Spleen (tissue), 11 donors: ENCODE measurements at regions not wholly inside any gene's neighbourhood (a gene's known extent, or its start where the extent isn't known, plus 50 kb on each side); places are given as distances from the start of the nearest gene placed in this dataset.

Experiments
- DNase-seq: peaks from one replicate; pipeline ENCODE4 v3.0.0-alpha.2; 2020
- H3K27ac ChIP-seq, 8 donors: fragments of 200-600 bp; sonication (generic) in 7 of 8; 1 replicate in 4 of 8; 2 replicates in 4 of 8; pipeline versions ENCODE4 v1.5.0 to v1.8.0; 2016 to 2021; ENCODE audit warnings: inconsistent platforms in 4 of 8, mild to moderate bottlenecking in 4 of 8, moderate library complexity in 1 of 8
- H3K27me3 ChIP-seq, 7 donors: fragments of 200-600 bp; sonication (generic) in 6 of 7; replicated peaks in 1 of 7; 1 replicate in 4 of 7; 2 replicates in 3 of 7; pipeline versions ENCODE4 v1.5.0 to v1.8.0; 2016 to 2021; ENCODE audit warnings: inconsistent platforms in 3 of 7, mild to moderate bottlenecking in 1 of 7
- H3K36me3 ChIP-seq, 6 donors: fragments of 200-600 bp; sonication (generic) in 5 of 6; 1 replicate in 4 of 6; 2 replicates in 2 of 6; pipeline versions ENCODE4 v1.5.0 to v1.8.0; 2016 to 2021; ENCODE audit warnings: inconsistent platforms in 2 of 6
- H3K4me1 ChIP-seq, 6 donors: fragments of 200-600 bp; sonication (generic) in 5 of 6; 1 replicate in 3 of 6; 2 replicates in 3 of 6; pipeline versions ENCODE4 v1.5.0 to v1.8.0; 2016 to 2021; ENCODE audit warnings: inconsistent platforms in 3 of 6
- H3K4me3 ChIP-seq, 8 donors: fragments of 200-600 bp; sonication (generic) in 7 of 8; 1 replicate in 4 of 8; 2 replicates in 4 of 8; pipeline versions ENCODE4 v1.5.0 to v1.8.0; 2016 to 2021; ENCODE audit warnings: inconsistent platforms in 4 of 8, mild to moderate bottlenecking in 4 of 8, moderate library complexity in 2 of 8
- H3K9me3 ChIP-seq, 8 donors: fragments of 200-600 bp; sonication (generic) in 7 of 8; 1 replicate in 4 of 8; 2 replicates in 4 of 8; pipeline versions ENCODE4 v1.5.0 to v1.8.0; 2016 to 2021; ENCODE audit warnings: inconsistent platforms in 4 of 8
- CTCF ChIP-seq, 11 experiments: fragments of 200-600 bp in 7 of 11; fragments of 450-650 bp in 4 of 11; sonication (generic) in 4 of 11; IDR thresholded peaks in 8 of 11; conservative IDR thresholded peaks in 3 of 11; 1 replicate in 7 of 11; 2 replicates in 4 of 11; pipeline versions ENCODE4 v1.4.0 to v1.8.0; 2016 to 2021; ENCODE audit warnings: antibody characterized with exemption in 11 of 11, inconsistent platforms in 4 of 11, mild to moderate bottlenecking in 1 of 11
- POLR2A ChIP-seq, 3 donors: fragments of 450-650 bp; IDR thresholded peaks; one replicate each; pipeline ENCODE4 v1.5.1; 2017; ENCODE audit warnings: antibody characterized with exemption in 3 of 3, mild to moderate bottlenecking in 1 of 3
- POLR2AphosphoS5 ChIP-seq, 3 donors: sonication (generic); formaldehyde crosslinking; IDR thresholded peaks; one replicate each; pipeline ENCODE4 v1.5.1; 2017; ENCODE audit warnings: antibody characterized with exemption in 3 of 3
- WGBS, 5 donors: extraction: QIAGEN DNeasy Blood & Tissue Kit in 3 of 5; methylation state at CpG; one replicate each; pipeline versions ENCODE4 v1.1.5 to v1.1.7; 2013 to 2018; 5-methylcytosine and 5-hydroxymethylcytosine counted together
- intact Hi-C: fragments of 100-400 bp; cut with DNase I; formaldehyde crosslinking; loops from one replicate; pipeline ENCODE4 v1.15.0; 2023; ENCODE audit warnings: low total_unique reads
- donor health status: healthy with polysubstance abuse.
- donor health status: DM: no; HTN: no; CAD: no; lungs with moderate emphysema.
- donor health status: DM: no; HTN: no; CAD: no.
- donor health status: Bipolar disorder and iron deficiency.
- donor health status: healthy.
- donor health status: DM: no; HTN: no; CAD: no.
- donor health status: DM: yes; HTN: yes; CAD: no.

- 75 to 87% (median 81%) methylated on average over 10 of the region's 10 CpGs for WGBS, 5 donors
- no peak for TF ChIP-seq POLR2AphosphoS5 (IDR thresholded peaks at IDR 0.05)
- TF ChIP-seq POLR2A (IDR thresholded peaks at IDR 0.05): no peak
- TF ChIP-seq CTCF (IDR thresholded peaks at IDR 0.05 in 8 of 11, conservative IDR thresholded peaks at IDR 0.05 in 3 of 11): no peak
- intact Hi-C loops: no loop called here
Observed at GRCh38 chr5:23268136-23268535, 239.3 kb upstream of the PRDM9 start.

GRCh38 chr5:23260621-23261020 lies 246.8 kb upstream of the PRDM9 start:
- intact Hi-C loops: no loop called here
- Histone ChIP-seq H3K4me1 (no peaks in the 10 kb centered on the region), H3K27me3 (no peaks in the 10 kb centered on the region), H3K36me3 (no peaks in the 10 kb centered on the region), H3K27ac (no peak overlapping the region), H3K9me3 (peaks cover 0 to 4% (median 0%) of the 10 kb centered on the region in 8 donors), H3K4me3 (no peak overlapping the region)
- no peak for DNase-seq
- TF ChIP-seq POLR2AphosphoS5 (IDR thresholded peaks at IDR 0.05) (no peak), CTCF (IDR thresholded peaks at IDR 0.05 in 8 of 11, conservative IDR thresholded peaks at IDR 0.05 in 3 of 11) (no peak), POLR2A (IDR thresholded peaks at IDR 0.05) (no peak)
- WGBS, 5 donors: 77 to 88% (median 82%) methylated on average over 1 of the region's 1 CpG

More at GRCh38 chr5:23268136-23268535, 239.3 kb upstream of the PRDM9 start:
- no peaks in the 10 kb centered on the region for H3K27me3 ChIP-seq
- H3K4me1 ChIP-seq: no peaks in the 10 kb centered on the region
- H3K36me3 ChIP-seq: no peaks in the 10 kb centered on the region
- H3K9me3 ChIP-seq: no peaks in the 10 kb centered on the region
- H3K27ac ChIP-seq: no peak overlapping the region
- DNase-seq: no peak
- no peak overlapping the region for H3K4me3 ChIP-seq

- no peaks in the 10 kb centered on the region for H3K36me3 ChIP-seq
- TF ChIP-seq CTCF (IDR thresholded peaks at IDR 0.05 in 8 of 11, conservative IDR thresholded peaks at IDR 0.05 in 3 of 11): no peak
- H3K27me3 ChIP-seq: no peaks in the 10 kb centered on the region
- intact Hi-C loops: no loop called here
- H3K9me3 ChIP-seq: peaks cover 0 to 4% (median 0%) of the 10 kb centered on the region in 8 donors
- no peak overlapping the region for H3K4me3 ChIP-seq
- no peaks in the 10 kb centered on the region for H3K4me1 ChIP-seq
- no peak overlapping the region for H3K27ac ChIP-seq
- DNase-seq: no peak
Observed at GRCh38 chr5:23257656-23258055, 249.8 kb upstream of the PRDM9 start.

GRCh38 chr5:23253621-23254198 lies 253.7 kb upstream of the PRDM9 start:
- H3K4me3 ChIP-seq: no peak overlapping the region
- H3K27me3 ChIP-seq: no peaks in the 10 kb centered on the region
- no peaks in the 10 kb centered on the region for H3K36me3 ChIP-seq
- no peaks in the 10 kb centered on the region for H3K4me1 ChIP-seq
- intact Hi-C loops: no loop called here
- H3K9me3 ChIP-seq: peaks cover 0 to 4% (median 0%) of the 10 kb centered on the region in 8 donors
- WGBS, 5 donors: 58 to 88% (median 79%) methylated on average over 1 of the region's 1 CpG
- TF ChIP-seq POLR2A (IDR thresholded peaks at IDR 0.05) (no peak), POLR2AphosphoS5 (IDR thresholded peaks at IDR 0.05) (no peak), CTCF (IDR thresholded peaks at IDR 0.05 in 8 of 11, conservative IDR thresholded peaks at IDR 0.05 in 3 of 11) (no peak)
- no peak overlapping the region for H3K27ac ChIP-seq
- no peak for DNase-seq
